ENCODE measurements at regions not wholly inside any gene's neighbourhood (a gene's known extent, or its start where the extent isn't known, plus 50 kb on each side); places are given as distances from the start of the nearest gene placed in this dataset.

GRCh38 chr2:129847043-129847442, 132.4 kb upstream of the RAB6C start:
- no peak for TF ChIP-seq CTCF (IDR thresholded peaks at IDR 0.05; ENCODE audit: low read length)
- TF ChIP-seq EZH2 (optimal IDR thresholded peaks at IDR 0.05; ENCODE audit: low read depth, low read length), result no peak
- TF ChIP-seq EZH2phosphoT487 (IDR thresholded peaks at IDR 0.05; ENCODE audit: low read length), result no peak
